GM12874 (cell line): ENCODE measurements at regions not wholly inside any gene's neighbourhood (a gene's known extent, or its start where the extent isn't known, plus 50 kb on each side); places are given as distances from the start of the nearest gene placed in this dataset.
A peak's percentile ranks its signal among the peaks of the same experiment; 100 is the strongest.

Source experiments
- CTCF ChIP-seq: IDR thresholded peaks from 2 replicates; pipeline ENCODE4 v1.5.1; 2011; ENCODE audit warnings: low read depth, mild to moderate bottlenecking, control low read depth, low read length, moderate library complexity; ENCODE audit not compliant: insufficient read depth

- TF ChIP-seq CTCF, result no peak
Measured at GRCh38 chr5:1744393-1745122, 55.1 kb downstream of the MRPL36 start.

GRCh38 chr5:1743769-1744085, 55.9 kb downstream of the MRPL36 start:
- no peak for TF ChIP-seq CTCF

- TF ChIP-seq CTCF, result no peak
Measured at GRCh38 chr5:1743061-1743768, 56.4 kb downstream of the MRPL36 start.

GRCh38 chr5:1737790-1738405, 61.7 kb downstream of the MRPL36 start:
- TF ChIP-seq CTCF, result peak; percentile 65

- no peak for TF ChIP-seq CTCF
Measured at GRCh38 chr5:1736889-1737711, 62.5 kb downstream of the MRPL36 start.

- no peak for TF ChIP-seq CTCF
Measured at GRCh38 chr5:1736065-1736464, 63.6 kb downstream of the MRPL36 start.

GRCh38 chr5:1735320-1735970, 64.2 kb downstream of the MRPL36 start:
- TF ChIP-seq CTCF, result no peak
